H1 (cell line): ENCODE measurements at regions not wholly inside any gene's neighbourhood (a gene's known extent, or its start where the extent isn't known, plus 50 kb on each side); places are given as distances from the start of the nearest gene placed in this dataset.

Experiments used
- CTCF ChIA-PET: fragments of 300-600 bp; sonication (Branson Sonifier 250); formaldehyde crosslinking; loops from one replicate; lab custom pipeline; 2021; ENCODE audit not compliant: partially characterized antibody; lab: Charles Lee
- POLR2A ChIA-PET: fragments of 300-600 bp; sonication (Branson Sonifier 250); formaldehyde crosslinking; loops from one replicate; lab custom pipeline; 2021; ENCODE audit warnings: inconsistent platforms; ENCODE audit not compliant: partially characterized antibody; lab: Charles Lee
- DNase-seq, 2 experiments: peaks; one replicate each; pipeline versions ENCODE4 v3.0.0 to v3.0.0-alpha.2; 2010 to 2022; ENCODE audit warnings: low spot score in 2 of 2, low read depth in 1 of 2, mixed read lengths in 1 of 2
- FAIRE-seq: peaks from 2 replicates; lab custom pipeline; 2011; peaks lifted over from hg19 to GRCh38; lab: Jason Lieb, UNC
- H2AFZ ChIP-seq: 2 replicates; pipeline ENCODE4 v1.8.1; 2012; ENCODE audit warnings: low read length, inconsistent platforms
- H2AK5ac ChIP-seq: 2 replicates; pipeline ENCODE4 v1.6.1; 2013; ENCODE audit warnings: low read depth, low read length
- H2BK120ac ChIP-seq: replicated peaks from 2 replicates; pipeline ENCODE3; 2013; ENCODE audit warnings: low read depth, low read length, inconsistent platforms
- H2BK12ac ChIP-seq: 2 replicates; pipeline ENCODE4 v1.6.1; 2013; ENCODE audit warnings: low read depth, low read length
- H2BK15ac ChIP-seq: 2 replicates; pipeline ENCODE4 v1.6.1; 2013; ENCODE audit warnings: low read length
- H2BK20ac ChIP-seq: 2 replicates; pipeline ENCODE4 v1.6.1; 2013; ENCODE audit warnings: low read length
- H2BK5ac ChIP-seq: 2 replicates; pipeline ENCODE4 v1.6.1; 2013; ENCODE audit warnings: low read depth, low read length
- H3K14ac ChIP-seq: 2 replicates; pipeline ENCODE4 v1.6.1; 2013; ENCODE audit warnings: inconsistent platforms; ENCODE audit not compliant: insufficient read length
- H3K18ac ChIP-seq: 2 replicates; pipeline ENCODE4 v1.6.1; 2013; ENCODE audit warnings: low read length; ENCODE audit errors: extremely low read depth
- H3K23ac ChIP-seq: 2 replicates; pipeline ENCODE4 v1.6.1; 2013; ENCODE audit warnings: inconsistent platforms; ENCODE audit not compliant: insufficient read length
- H3K23me2 ChIP-seq: 2 replicates; pipeline ENCODE4 v1.6.1; 2013; ENCODE audit warnings: low read depth, low read length
- H3K27ac ChIP-seq: 2 replicates; pipeline ENCODE4 v1.6.1; 2011; ENCODE audit warnings: low read depth, low read length, inconsistent platforms
- H3K27me3 ChIP-seq, 4 experiments: replicated peaks in 1 of 4; 1 replicate in 1 of 4; 2 replicates in 3 of 4; pipeline versions ENCODE4 v1.6.1 to v1.8.1; 2011 to 2013; ENCODE audit warnings: low read length in 3 of 4, mild to moderate bottlenecking in 3 of 4, inconsistent platforms in 2 of 4, mixed read lengths in 2 of 4, moderate library complexity in 1 of 4; ENCODE audit not compliant: control insufficient read depth in 3 of 4, insufficient read depth in 3 of 4; ENCODE audit errors: extremely low read depth in 1 of 4
- H3K36me3 ChIP-seq, 4 experiments: 2 replicates each; pipeline versions ENCODE4 v1.6.1 to v1.8.1; 2011 to 2013; ENCODE audit warnings: mild to moderate bottlenecking in 4 of 4, low read length in 3 of 4, moderate library complexity in 2 of 4, control low read depth in 1 of 4, inconsistent platforms in 1 of 4; ENCODE audit not compliant: insufficient read depth in 4 of 4, control insufficient read depth in 2 of 4
- H3K4ac ChIP-seq: replicated peaks from 2 replicates; pipeline ENCODE3; 2013; ENCODE audit warnings: low read length, low read depth, mixed read lengths, inconsistent platforms; ENCODE audit not compliant: insufficient read length
- H3K4me1 ChIP-seq, 4 experiments: replicated peaks in 1 of 4; 1 replicate in 1 of 4; 2 replicates in 3 of 4; pipeline versions ENCODE4 v1.6.1 to v1.8.1; 2011 to 2013; ENCODE audit warnings: low read length in 3 of 4, inconsistent platforms in 2 of 4, mixed read lengths in 1 of 4; ENCODE audit not compliant: insufficient read depth in 4 of 4, control insufficient read depth in 3 of 4
- H3K4me2 ChIP-seq, 2 experiments: 2 replicates each; pipeline versions ENCODE4 v1.6.1 to v1.8.1; 2011 to 2013; ENCODE audit warnings: low read depth in 2 of 2, low read length in 2 of 2, control low read depth in 1 of 2, inconsistent platforms in 1 of 2, mild to moderate bottlenecking in 1 of 2; ENCODE audit not compliant: insufficient read depth in 1 of 2
- H3K4me3 ChIP-seq, 4 experiments: fragments of 200-600, 300-600 bp in 1 of 4; sonication (generic), shearing (Covaris generic), sonication (Bioruptor Twin) in 1 of 4; 2 replicates each; pipeline versions ENCODE4 v1.5.1 to v1.8.1; 2011 to 2016; ENCODE audit warnings: low read length in 4 of 4, low read depth in 3 of 4, control low read depth in 2 of 4, inconsistent platforms in 2 of 4, mild to moderate bottlenecking in 2 of 4, mixed read lengths in 1 of 4, moderate library complexity in 1 of 4; ENCODE audit not compliant: insufficient read depth in 2 of 4; ENCODE audit errors: extremely low read depth in 1 of 4
- H3K56ac ChIP-seq: replicated peaks from 2 replicates; pipeline ENCODE3; 2013; ENCODE audit warnings: low read depth, mild to moderate bottlenecking, mixed read lengths, low read length, inconsistent platforms; ENCODE audit not compliant: insufficient read length
- H3K79me1 ChIP-seq: 2 replicates; pipeline ENCODE4 v1.6.1; 2013; ENCODE audit warnings: low read depth, low read length, control low read depth
- H3K79me2 ChIP-seq, 2 experiments: 2 replicates each; pipeline versions ENCODE4 v1.6.1 to v1.8.1; 2012 to 2013; ENCODE audit warnings: low read length in 2 of 2, mild to moderate bottlenecking in 2 of 2, inconsistent platforms in 1 of 2; ENCODE audit not compliant: insufficient read depth in 2 of 2, control insufficient read depth in 1 of 2
- H3K9ac ChIP-seq, 4 experiments: replicated peaks in 1 of 4; 1 replicate in 1 of 4; 2 replicates in 3 of 4; pipeline versions ENCODE4 v1.6.1 to v1.8.1; 2011 to 2013; ENCODE audit warnings: low read depth in 3 of 4, low read length in 3 of 4, control low read depth in 2 of 4, mild to moderate bottlenecking in 2 of 4, moderate library complexity in 2 of 4, inconsistent platforms in 1 of 4; ENCODE audit errors: extremely low read depth in 1 of 4
- H3K9me3 ChIP-seq, 2 experiments: 2 replicates each; pipeline versions ENCODE4 v1.6.1 to v1.8.1; 2012 to 2013; ENCODE audit warnings: mild to moderate bottlenecking in 2 of 2, moderate library complexity in 2 of 2, control low read depth in 1 of 2, inconsistent platforms in 1 of 2, low read depth in 1 of 2, low read length in 1 of 2, mixed read lengths in 1 of 2; ENCODE audit not compliant: insufficient read depth in 2 of 2
- H4K20me1 ChIP-seq, 2 experiments: replicated peaks in 1 of 2; 2 replicates each; pipeline versions ENCODE3 to v1.8.1; 2011 to 2013; ENCODE audit warnings: inconsistent platforms in 2 of 2, low read length in 2 of 2, mild to moderate bottlenecking in 1 of 2; ENCODE audit not compliant: insufficient read depth in 2 of 2, control insufficient read depth in 1 of 2
- H4K5ac ChIP-seq: 2 replicates; pipeline ENCODE4 v1.6.1; 2013; ENCODE audit warnings: low read length, low read depth, mixed read lengths, inconsistent platforms; ENCODE audit not compliant: insufficient read length
- H4K8ac ChIP-seq: 2 replicates; pipeline ENCODE4 v1.8.0; 2013; ENCODE audit warnings: mild to moderate bottlenecking, moderate library complexity, low read length, inconsistent platforms; ENCODE audit not compliant: insufficient read depth; ENCODE audit errors: extremely low read depth
- H4K91ac ChIP-seq: replicated peaks from 2 replicates; pipeline ENCODE3; 2013; ENCODE audit warnings: low read length, mixed read lengths, inconsistent platforms; ENCODE audit not compliant: insufficient read length
- CBX8 ChIP-seq: fragments of 300-800, 300-1000 bp; sonication (generic); IDR thresholded peaks from 2 replicates; pipeline ENCODE4 v1.7.1; 2016; ENCODE audit warnings: low read depth, low read length, borderline replicate concordance
- CHD2 ChIP-seq: IDR thresholded peaks from 2 replicates; pipeline ENCODE4 v1.6.1; 2012; ENCODE audit warnings: low read length, improper control_type of control experiment
- EZH2 ChIP-seq: fragments of 200-600 bp; sonication (generic); IDR thresholded peaks from 2 replicates; pipeline ENCODE4 v1.7.1; 2012; ENCODE audit warnings: low read depth, mild to moderate bottlenecking, moderate library complexity, low read length, inconsistent platforms; ENCODE audit not compliant: severe bottlenecking
- FOSL1 ChIP-seq: IDR thresholded peaks from 2 replicates; pipeline ENCODE4 v1.6.1; 2011; ENCODE audit warnings: mild to moderate bottlenecking, low read depth, low read length, moderate library complexity; ENCODE audit not compliant: insufficient read depth
- RAD21 ChIP-seq, 2 experiments: IDR thresholded peaks in 1 of 2; conservative IDR thresholded peaks in 1 of 2; 2 replicates each; pipeline ENCODE4 v1.6.1; 2011; ENCODE audit warnings: low read depth in 2 of 2, low read length in 2 of 2, improper control_type of control experiment in 1 of 2, inconsistent platforms in 1 of 2, mild to moderate bottlenecking in 1 of 2, moderate library complexity in 1 of 2
- RBBP5 ChIP-seq: IDR thresholded peaks from 2 replicates; pipeline ENCODE4 v1.7.1; 2012; ENCODE audit warnings: low read depth, mild to moderate bottlenecking, inconsistent platforms, low read length, moderate library complexity, borderline replicate concordance
- SP1 ChIP-seq: IDR thresholded peaks from 2 replicates; pipeline ENCODE4 v1.6.1; 2011; ENCODE audit warnings: low read depth, low read length
- TAF7 ChIP-seq: optimal IDR thresholded peaks from 2 replicates; pipeline ENCODE3; 2011; ENCODE audit warnings: low read depth, mild to moderate bottlenecking, inconsistent platforms, low read length, moderate library complexity, borderline replicate concordance
- YY1 ChIP-seq: IDR thresholded peaks from 2 replicates; pipeline ENCODE4 v1.6.1; 2011; ENCODE audit warnings: low read depth, mild to moderate bottlenecking, low read length
- WGBS, 2 experiments: shearing (Covaris generic) in 1 of 2; methylation state at CpG; one replicate each; pipeline versions ENCODE4 v1.1.6 to v1.1.7; 2013 to 2015; ENCODE audit warnings: low lambda C conversion rate in 2 of 2, mixed read lengths in 2 of 2, inconsistent platforms in 1 of 2, low coverage in 1 of 2, missing lambda C conversion rate in 1 of 2; ENCODE audit not compliant: insufficient replicate concordance in 2 of 2, insufficient coverage in 1 of 2, insufficient read length in 1 of 2; ENCODE audit errors: extremely low coverage in 1 of 2, missing lambda C conversion rate in 1 of 2; 5-methylcytosine and 5-hydroxymethylcytosine counted together

DNA sequence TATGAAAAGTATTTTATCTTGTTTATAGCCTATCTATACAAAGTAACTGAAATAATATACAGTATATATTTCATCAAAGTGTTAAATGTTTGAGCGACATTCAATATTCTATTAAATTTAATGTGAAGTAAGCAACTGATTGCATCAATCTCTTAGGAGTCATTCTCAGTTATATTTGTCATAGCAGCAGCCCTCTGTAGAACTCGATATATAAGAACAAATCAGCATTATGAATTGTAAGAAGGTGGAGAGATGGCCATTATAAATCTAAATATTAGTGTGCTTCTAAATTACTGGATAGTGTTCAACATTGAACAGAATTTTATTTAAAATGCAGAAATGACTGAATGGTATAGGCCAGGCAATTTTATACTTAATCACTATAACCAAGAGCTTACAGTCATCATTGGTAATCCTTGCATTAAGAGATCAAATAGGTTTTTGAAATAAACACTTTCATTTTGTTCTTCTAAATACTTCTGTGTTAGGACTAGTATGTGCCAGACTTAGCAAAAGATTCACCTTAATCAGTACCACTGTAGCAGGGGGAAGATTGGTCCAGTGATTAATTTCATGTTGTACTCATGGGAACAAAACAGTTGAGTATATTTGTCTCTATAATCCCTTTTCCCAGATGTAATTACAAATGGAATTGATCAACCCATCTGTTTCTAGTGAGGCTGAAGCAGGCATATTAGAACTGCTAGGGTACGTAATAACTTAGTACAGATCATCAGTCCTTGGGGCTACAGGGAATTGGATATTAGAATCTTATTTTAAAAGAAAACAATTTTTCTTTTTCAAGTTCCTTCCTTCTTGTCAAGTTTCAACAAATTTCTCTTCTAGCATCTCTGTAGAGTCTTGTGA lies 108.3 kb upstream of the TYRP1 start:
- Histone ChIP-seq H2BK5ac (no peak overlapping the region), H4K20me1 (no peaks in the 10 kb centered on the region), H4K5ac (no peak overlapping the region), H3K27ac (no peak overlapping the region), H4K8ac (no peak overlapping the region), H3K14ac (no peak overlapping the region), H3K23me2 (no peaks in the 10 kb centered on the region), H3K9ac (no peak overlapping the region), H3K18ac (no peak overlapping the region)
- CTCF ChIA-PET = no interaction called here
- no peak for FAIRE-seq
- TF ChIP-seq CBX8 = no peak
- TF ChIP-seq TAF7 = no peak
- no peak for TF ChIP-seq YY1
- no peak for TF ChIP-seq EZH2
- no peak for TF ChIP-seq CHD2
- no peak for TF ChIP-seq SP1
- TF ChIP-seq RAD21 (IDR thresholded peaks at IDR 0.05 in 1 of 2, conservative IDR thresholded peaks at IDR 0.05 in 1 of 2; ENCODE audit: low read depth in 2 of 2, low read length in 2 of 2) = no peak
- no peak for TF ChIP-seq FOSL1
- TF ChIP-seq RBBP5 = no peak
- TF ChIP-seq, all 59 proteins: peak for 0
- H3K4me2 ChIP-seq = no peak overlapping the region
- no peak overlapping the region for H3K4ac ChIP-seq
- no peaks in the 10 kb centered on the region for H3K9me3 ChIP-seq
- H3K4me3 ChIP-seq = no peak overlapping the region
- no peak overlapping the region for H2BK20ac ChIP-seq
- H2AK5ac ChIP-seq = no peak overlapping the region
- 89% methylated on average over 3 of the region's 3 CpGs; no CpG with 5 or more reads in 1 of the 2 experiments for WGBS, 2 experiments
- H3K79me2 ChIP-seq = no peaks in the 10 kb centered on the region
- no peak overlapping the region for H4K91ac ChIP-seq
- no peak overlapping the region for H2BK12ac ChIP-seq
- H2AFZ ChIP-seq = no peak overlapping the region
- DNase-seq = no peak
- no peak overlapping the region for H3K56ac ChIP-seq
- H3K79me1 ChIP-seq = no peaks in the 10 kb centered on the region
- H3K27me3 ChIP-seq = no peaks in the 10 kb centered on the region
- no peaks in the 10 kb centered on the region for H3K36me3 ChIP-seq
- POLR2A ChIA-PET = no interaction called here
- H3K23ac ChIP-seq = no peak overlapping the region
- no peak overlapping the region for H2BK120ac ChIP-seq
- H2BK15ac ChIP-seq = no peak overlapping the region
- H3K4me1 ChIP-seq = no peaks in the 10 kb centered on the region
